GM18873 (cell line): ENCODE measurements at regions not wholly inside any gene's neighbourhood (a gene's known extent, or its start where the extent isn't known, plus 50 kb on each side); places are given as distances from the start of the nearest gene placed in this dataset.

Experiments used
- ATAC-seq: cut with Tn5 transposase; IDR thresholded peaks from one replicate; pipeline ENCODE4 v1.9.1; 2021; ENCODE audit warnings: mild to moderate bottlenecking, moderate library complexity, moderate number of reproducible peaks; ENCODE audit not compliant: unreplicated experiment, low FRiP score

DNA sequence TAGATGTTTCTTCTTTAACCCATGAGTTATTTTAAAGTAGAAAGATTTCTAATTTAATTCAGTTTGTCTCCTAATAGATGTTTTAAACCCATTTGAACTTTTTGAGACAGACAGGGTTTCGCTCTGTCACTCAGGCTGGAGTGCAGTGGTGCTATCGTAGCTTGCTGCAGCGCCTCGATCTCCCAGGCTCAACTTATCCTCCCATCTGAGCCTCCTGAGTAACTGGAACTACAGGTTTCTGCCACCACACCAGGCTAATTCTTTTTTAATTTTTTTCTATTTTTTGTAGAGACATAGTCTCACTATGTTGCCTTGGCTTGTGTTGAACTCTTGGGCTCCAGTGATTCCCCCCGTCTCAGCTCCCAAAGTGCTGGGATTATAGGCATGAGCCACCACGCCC lies 53.0 kb upstream of the RAB18 start:
- no peak for ATAC-seq

DNA sequence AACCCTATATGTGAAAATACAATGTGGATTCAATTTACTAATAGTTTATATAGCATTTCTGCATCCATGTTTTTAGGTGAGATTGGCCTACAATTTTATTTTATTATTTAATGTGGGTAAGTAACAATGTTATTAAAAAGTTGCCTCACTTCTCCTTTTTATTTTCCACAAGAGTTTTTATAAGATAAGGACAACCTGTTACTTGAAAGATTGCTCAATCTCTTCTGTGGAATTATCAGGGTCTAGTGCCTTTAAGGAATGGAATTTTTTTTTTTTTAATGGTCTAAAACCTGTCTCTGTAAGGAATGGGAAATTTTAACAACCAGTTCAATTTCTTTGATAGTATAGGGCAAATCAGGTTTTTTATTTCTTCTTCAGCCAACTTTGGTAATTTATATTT lies 53.9 kb upstream of the RAB18 start:
- ATAC-seq = no peak

DNA sequence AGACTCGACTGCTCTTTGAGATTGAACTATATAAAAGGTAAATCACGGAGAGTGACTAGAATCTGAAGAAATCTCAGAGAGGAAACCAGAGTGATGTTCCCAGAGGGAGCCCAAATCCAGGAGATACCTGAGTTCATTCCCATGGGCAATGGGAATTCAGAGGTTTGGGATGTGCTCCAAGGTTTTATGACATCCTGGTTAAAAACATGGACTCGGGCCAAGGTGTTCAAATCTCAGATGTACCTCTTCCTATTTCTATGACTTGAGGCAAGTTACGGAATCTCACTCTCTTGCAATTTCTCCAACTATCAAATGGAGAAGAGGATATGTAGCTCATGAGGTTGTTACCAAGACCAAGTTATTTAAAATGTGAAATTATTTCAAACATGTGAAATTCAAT lies 54.5 kb upstream of the RAB18 start:
- ATAC-seq = no peak

DNA sequence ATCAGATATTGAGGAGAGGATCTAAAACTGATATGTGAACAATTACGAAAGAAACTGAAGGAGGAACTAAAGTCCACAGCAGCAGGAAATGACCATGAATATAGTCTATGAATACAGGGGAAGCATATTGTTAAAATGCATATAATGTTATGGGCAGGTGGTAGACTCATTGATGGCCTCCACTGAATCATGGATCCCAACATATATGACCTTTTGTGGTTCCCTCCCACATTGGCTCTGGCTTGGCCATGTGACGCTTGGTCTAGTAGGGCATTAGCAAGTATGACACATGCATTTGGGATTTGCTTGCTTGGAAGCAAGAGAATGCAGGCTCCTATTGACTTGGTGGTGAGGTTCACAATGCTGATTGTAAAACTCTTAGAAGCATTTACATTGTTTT lies 55.2 kb upstream of the RAB18 start:
- no peak for ATAC-seq

DNA sequence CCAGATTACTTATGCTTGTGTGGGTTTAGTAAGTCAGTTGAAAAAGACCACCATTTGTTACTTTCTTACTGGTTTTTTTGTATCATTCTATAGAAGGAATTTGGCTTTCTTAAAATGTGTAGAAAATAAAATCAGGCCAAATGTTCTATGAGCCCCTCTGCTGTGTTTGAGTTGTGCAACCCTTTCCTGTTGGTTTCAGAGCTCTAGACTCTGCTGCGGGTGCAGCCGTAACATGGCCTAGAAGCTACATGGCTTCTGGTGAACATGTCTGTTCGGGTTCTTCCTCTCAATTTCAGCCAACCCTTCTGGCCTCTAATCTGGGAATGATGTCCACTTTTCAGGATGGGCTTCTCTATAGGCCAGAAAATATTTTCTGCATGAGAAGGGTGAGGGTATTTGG lies 56.6 kb upstream of the RAB18 start:
- ATAC-seq = no peak

DNA sequence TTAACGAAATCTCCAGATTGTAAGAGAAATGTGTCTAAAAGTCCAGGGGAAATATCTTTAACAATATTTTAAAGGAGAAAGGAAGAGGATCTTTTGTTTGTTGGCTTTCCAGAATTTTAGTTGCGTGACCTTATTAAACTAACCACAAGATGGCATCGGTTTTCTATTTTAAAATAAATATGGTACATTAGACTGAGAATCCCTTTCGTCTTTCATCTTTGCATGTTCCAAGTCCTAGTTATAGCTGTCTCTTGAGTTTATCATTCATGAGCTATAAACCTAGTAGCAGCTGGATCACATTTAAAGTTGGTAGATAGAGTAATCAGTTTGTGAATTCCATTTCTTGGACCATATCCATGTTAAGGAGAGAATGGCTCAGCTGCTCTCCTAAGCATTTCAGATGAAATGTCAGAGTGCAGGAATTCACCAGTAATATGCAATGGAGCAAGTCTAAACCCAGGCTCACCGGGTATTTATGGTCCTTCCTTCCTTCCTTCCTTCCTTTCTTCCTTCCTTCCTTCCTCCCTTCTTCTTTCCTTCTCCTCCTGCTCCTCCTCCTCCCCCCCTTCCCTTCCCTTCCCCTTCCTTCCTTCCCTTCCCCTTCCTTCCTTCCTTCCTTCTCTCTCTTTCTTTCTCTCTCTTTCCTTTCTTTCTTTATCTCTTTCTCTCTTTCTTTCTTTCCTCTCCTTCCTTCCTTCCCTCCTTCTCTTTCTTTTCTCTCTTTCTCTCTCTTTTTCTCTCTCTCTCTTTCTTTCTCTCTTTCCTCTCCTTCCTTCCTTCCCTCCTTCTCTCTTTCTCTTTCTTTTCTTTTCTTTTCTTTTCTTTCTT lies 57.8 kb upstream of the RAB18 start:
- no peak for ATAC-seq

DNA sequence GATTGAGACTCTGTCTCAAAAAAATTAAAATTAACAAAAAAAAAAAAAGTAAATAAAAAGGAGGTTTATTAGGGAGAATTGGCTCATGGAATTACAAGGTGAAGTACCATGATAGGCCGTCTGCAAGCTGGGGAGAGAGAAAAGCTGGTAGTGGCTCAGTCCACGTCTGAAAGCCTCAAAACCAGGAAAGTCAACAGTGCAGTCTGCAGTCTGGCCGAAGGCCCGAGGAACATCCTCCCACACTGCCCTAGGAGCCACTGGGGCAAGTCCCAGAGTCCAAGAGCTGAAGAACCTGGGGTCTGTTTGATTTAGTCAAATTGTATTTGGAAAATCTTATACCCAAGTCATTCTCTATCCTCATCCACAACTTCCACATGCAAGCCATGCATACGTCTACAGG lies 59.0 kb upstream of the RAB18 start:
- ATAC-seq = no peak

DNA sequence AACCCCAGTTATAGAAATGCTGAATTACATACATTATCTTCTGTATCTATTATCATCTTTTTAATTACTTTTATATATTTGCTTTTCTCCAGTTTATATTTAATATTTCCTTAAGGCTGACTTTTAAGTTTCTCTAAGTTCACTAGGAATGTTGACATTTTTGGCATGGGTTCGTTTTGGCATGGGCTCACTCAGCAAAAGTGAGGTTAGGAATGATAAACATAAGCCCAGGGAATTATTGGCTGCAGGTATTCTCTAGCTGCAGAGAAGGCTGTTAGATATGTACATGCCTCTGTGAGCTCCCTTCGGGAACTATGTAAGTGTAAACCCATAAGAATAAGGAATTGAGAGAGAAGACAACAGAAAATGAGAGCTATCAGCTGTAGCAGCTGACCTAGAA lies 63.6 kb upstream of the RAB18 start:
- ATAC-seq = no peak

- ATAC-seq = no peak
Observed at GRCh38 chr10:27440021-27440420, 64.1 kb upstream of the RAB18 start.

DNA sequence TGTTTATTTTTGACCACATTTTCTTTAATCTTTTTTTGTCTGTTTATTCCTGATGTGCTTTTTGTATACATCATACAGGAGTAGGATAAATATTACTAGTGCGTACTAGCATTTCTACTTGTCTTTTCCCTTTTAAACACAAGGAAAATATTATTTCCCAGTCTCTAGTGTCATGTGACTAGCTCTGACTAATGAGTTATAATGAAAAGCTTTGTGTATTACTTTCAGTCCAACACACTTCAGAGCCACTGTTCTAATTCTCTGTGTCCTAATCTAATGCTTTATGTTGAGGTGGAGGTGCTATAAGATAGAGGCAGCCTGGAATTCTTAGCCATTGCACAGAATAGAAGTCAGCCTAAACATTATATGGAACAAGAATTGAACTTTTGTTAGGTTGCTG lies 65.0 kb upstream of the RAB18 start:
- no peak for ATAC-seq

DNA sequence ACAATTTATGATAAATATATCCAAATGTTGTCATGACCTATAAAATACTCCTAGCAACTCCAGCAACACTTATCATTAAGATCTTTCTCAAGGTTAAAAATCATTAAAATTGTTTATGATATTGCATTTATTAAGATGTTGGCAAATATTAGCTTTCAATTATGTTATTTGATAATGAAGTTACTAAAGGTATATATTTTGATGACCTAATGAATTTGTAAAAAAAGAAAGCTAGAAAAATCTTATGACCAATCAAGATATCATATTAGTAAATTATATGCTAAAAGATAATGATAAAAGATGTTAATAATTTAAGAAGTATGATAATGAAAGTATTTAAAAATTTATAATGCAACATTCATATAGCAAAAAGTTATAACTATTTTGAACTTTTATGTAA lies 66.3 kb upstream of the RAB18 start:
- no peak for ATAC-seq

- ATAC-seq = no peak
Observed at GRCh38 chr10:27436710-27437109, 67.4 kb upstream of the RAB18 start.

GRCh38 chr10:27433976-27434375 lies 70.1 kb upstream of the RAB18 start:
- ATAC-seq = no peak

DNA sequence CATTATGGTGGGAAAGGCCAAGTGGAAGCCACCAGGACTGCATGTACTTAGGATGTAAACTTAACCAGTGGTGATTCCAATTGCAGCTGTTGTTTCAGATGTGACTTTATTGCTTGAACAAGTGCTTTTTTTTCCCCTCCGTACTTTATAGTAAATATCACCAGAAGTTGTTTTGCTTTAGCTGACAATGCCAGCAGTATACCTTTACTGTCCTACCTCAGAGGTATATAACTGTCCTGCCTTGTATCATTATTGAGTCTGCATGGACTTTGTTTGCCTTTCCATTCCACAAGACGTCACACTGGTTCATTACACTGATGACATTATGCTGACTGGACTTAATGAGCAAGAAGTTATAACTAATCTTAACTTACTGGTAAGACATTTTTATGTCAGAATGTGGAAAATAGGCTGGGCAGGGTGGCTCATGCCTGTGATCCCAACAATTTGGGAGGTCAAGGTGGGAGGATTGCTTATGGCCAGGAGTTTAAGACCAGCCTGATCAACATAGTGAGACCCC lies 77.1 kb upstream of the RAB18 start:
- no peak for ATAC-seq

DNA sequence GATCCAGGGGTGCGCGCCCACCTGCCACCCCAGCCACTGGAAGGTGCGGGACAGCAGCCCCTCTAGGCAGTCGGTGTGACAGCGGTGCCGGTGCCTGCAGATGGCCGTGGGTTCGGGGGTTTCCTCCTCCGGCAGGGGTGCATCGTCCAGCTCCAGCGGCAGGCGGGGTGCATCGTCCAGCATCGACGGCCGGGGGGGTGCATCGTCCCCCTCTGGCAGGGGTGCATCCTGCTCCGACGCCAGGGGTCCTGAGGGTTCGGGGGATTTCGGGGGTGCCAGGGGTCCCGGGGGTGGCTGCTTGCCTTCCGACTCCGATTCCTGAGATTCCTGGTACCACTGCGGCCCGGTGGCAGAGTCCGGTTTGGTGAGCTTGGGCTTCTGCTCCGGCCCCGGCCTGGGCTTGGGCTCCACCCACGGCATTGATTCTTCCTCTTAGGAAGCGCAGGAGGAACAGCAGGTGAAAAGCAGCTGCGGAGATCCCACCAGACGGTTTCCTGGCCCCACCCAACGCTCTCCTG lies 90.2 kb upstream of the RAB18 start:
- ATAC-seq = no peak

DNA sequence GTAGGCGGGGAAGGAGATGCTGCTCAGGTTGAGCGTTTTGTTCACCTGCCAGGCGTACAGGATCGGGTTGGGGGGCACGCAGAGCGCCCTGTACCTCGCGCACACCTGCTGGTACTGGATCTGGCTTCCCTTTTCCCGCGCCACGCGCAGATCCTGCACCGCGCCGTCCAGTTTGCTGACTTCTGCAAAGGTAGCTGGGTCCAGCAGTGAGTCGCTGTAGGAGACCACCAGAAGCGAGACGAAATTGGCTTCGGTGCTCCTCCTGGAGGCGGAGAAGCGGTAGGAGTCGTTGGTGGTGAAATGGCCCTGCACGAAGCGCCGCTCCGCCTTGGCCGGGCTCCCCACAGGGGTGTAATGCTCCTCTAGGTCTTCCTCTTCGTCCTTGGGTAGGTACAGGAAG lies 90.7 kb upstream of the RAB18 start:
- ATAC-seq = no peak

- no peak for ATAC-seq
Observed at GRCh38 chr10:27410153-27410552, 94.0 kb upstream of the RAB18 start.

DNA sequence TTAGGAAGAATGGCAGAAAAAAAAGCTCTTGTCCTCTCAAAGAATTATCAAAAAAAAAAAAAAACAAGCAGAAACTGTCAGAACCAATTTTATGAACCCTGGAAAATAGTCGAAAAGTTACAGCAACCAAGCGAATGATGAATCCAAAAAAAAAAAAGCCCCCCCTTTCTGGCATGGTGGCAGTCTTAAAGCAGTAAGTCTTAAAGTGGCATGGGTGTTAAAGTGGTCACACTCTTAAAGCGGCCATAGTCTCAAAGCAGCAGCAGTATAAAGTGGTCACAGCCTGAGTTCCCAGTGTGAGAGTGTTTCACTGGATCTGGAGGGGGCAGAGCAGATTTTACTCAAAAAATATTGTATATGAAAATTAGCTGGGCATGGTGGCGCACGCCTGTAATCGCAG lies 96.8 kb upstream of the RAB18 start:
- no peak for ATAC-seq

GRCh38 chr10:27399871-27400270 lies 104.2 kb upstream of the RAB18 start:
- ATAC-seq = no peak

GRCh38 chr10:27393961-27394360 lies 110.1 kb upstream of the RAB18 start:
- ATAC-seq = no peak

DNA sequence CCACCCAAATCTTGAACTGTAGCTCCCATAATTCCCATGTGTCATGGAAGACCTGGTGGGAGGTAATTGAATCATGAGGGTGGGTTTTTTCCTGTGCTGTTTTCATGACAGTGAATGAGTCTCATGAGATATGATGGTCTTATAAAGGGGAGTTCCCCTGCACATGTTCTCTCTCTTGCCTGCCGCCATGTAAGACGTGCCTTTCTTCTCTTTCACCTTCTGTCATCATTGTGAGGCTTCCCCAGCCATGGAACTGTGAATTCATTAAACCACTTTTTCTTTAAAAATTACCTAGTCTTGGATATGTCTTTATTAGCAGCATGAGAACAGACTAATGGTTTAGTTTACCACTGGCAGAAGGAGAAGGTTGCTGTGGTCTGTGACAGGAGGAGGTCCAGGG lies 111.5 kb upstream of the RAB18 start:
- no peak for ATAC-seq

DNA sequence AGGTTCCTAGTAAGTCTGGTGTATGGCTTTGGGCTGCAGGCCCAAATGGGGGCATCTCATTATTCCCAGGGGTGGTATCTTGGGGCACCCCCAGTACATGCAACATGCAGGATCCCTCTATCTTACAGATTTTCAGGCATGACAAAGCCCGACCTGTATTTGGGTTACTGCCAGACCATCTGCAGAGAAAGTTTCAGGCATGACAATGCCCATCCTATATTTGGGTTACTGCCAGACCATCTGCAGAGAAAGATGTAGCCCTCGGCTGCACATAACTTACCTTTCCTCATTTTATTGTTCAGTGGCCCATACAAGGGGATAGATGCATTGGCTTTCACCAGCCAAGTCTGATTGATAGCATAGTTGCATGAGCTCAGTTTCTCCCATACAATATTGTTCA lies 112.2 kb upstream of the RAB18 start:
- ATAC-seq = no peak
